H1 (cell line): ENCODE measurements at regions not wholly inside any gene's neighbourhood (a gene's known extent, or its start where the extent isn't known, plus 50 kb on each side); places are given as distances from the start of the nearest gene placed in this dataset.

Experiments used
- CTCF ChIA-PET: fragments of 300-600 bp; sonication (Branson Sonifier 250); formaldehyde crosslinking; loops from one replicate; lab custom pipeline; 2021; ENCODE audit not compliant: partially characterized antibody; lab: Charles Lee
- POLR2A ChIA-PET: fragments of 300-600 bp; sonication (Branson Sonifier 250); formaldehyde crosslinking; loops from one replicate; lab custom pipeline; 2021; ENCODE audit warnings: inconsistent platforms; ENCODE audit not compliant: partially characterized antibody; lab: Charles Lee
- DNase-seq, 2 experiments: peaks; one replicate each; pipeline versions ENCODE4 v3.0.0 to v3.0.0-alpha.2; 2010 to 2022; ENCODE audit warnings: low spot score in 2 of 2, low read depth in 1 of 2, mixed read lengths in 1 of 2
- FAIRE-seq: peaks from 2 replicates; lab custom pipeline; 2011; peaks lifted over from hg19 to GRCh38; lab: Jason Lieb, UNC
- H2AFZ ChIP-seq: 2 replicates; pipeline ENCODE4 v1.8.1; 2012; ENCODE audit warnings: low read length, inconsistent platforms
- H2AK5ac ChIP-seq: 2 replicates; pipeline ENCODE4 v1.6.1; 2013; ENCODE audit warnings: low read depth, low read length
- H2BK120ac ChIP-seq: replicated peaks from 2 replicates; pipeline ENCODE3; 2013; ENCODE audit warnings: low read depth, low read length, inconsistent platforms
- H2BK12ac ChIP-seq: 2 replicates; pipeline ENCODE4 v1.6.1; 2013; ENCODE audit warnings: low read depth, low read length
- H2BK15ac ChIP-seq: 2 replicates; pipeline ENCODE4 v1.6.1; 2013; ENCODE audit warnings: low read length
- H2BK20ac ChIP-seq: 2 replicates; pipeline ENCODE4 v1.6.1; 2013; ENCODE audit warnings: low read length
- H2BK5ac ChIP-seq: 2 replicates; pipeline ENCODE4 v1.6.1; 2013; ENCODE audit warnings: low read depth, low read length
- H3K14ac ChIP-seq: 2 replicates; pipeline ENCODE4 v1.6.1; 2013; ENCODE audit warnings: inconsistent platforms; ENCODE audit not compliant: insufficient read length
- H3K18ac ChIP-seq: 2 replicates; pipeline ENCODE4 v1.6.1; 2013; ENCODE audit warnings: low read length; ENCODE audit errors: extremely low read depth
- H3K23ac ChIP-seq: 2 replicates; pipeline ENCODE4 v1.6.1; 2013; ENCODE audit warnings: inconsistent platforms; ENCODE audit not compliant: insufficient read length
- H3K23me2 ChIP-seq: 2 replicates; pipeline ENCODE4 v1.6.1; 2013; ENCODE audit warnings: low read depth, low read length
- H3K27ac ChIP-seq: 2 replicates; pipeline ENCODE4 v1.6.1; 2011; ENCODE audit warnings: low read depth, low read length, inconsistent platforms
- H3K27me3 ChIP-seq, 4 experiments: replicated peaks in 1 of 4; 1 replicate in 1 of 4; 2 replicates in 3 of 4; pipeline versions ENCODE4 v1.6.1 to v1.8.1; 2011 to 2013; ENCODE audit warnings: low read length in 3 of 4, mild to moderate bottlenecking in 3 of 4, inconsistent platforms in 2 of 4, mixed read lengths in 2 of 4, moderate library complexity in 1 of 4; ENCODE audit not compliant: control insufficient read depth in 3 of 4, insufficient read depth in 3 of 4; ENCODE audit errors: extremely low read depth in 1 of 4
- H3K36me3 ChIP-seq, 4 experiments: 2 replicates each; pipeline versions ENCODE4 v1.6.1 to v1.8.1; 2011 to 2013; ENCODE audit warnings: mild to moderate bottlenecking in 4 of 4, low read length in 3 of 4, moderate library complexity in 2 of 4, control low read depth in 1 of 4, inconsistent platforms in 1 of 4; ENCODE audit not compliant: insufficient read depth in 4 of 4, control insufficient read depth in 2 of 4
- H3K4ac ChIP-seq: replicated peaks from 2 replicates; pipeline ENCODE3; 2013; ENCODE audit warnings: low read length, low read depth, mixed read lengths, inconsistent platforms; ENCODE audit not compliant: insufficient read length
- H3K4me1 ChIP-seq, 4 experiments: replicated peaks in 1 of 4; 1 replicate in 1 of 4; 2 replicates in 3 of 4; pipeline versions ENCODE4 v1.6.1 to v1.8.1; 2011 to 2013; ENCODE audit warnings: low read length in 3 of 4, inconsistent platforms in 2 of 4, mixed read lengths in 1 of 4; ENCODE audit not compliant: insufficient read depth in 4 of 4, control insufficient read depth in 3 of 4
- H3K4me2 ChIP-seq, 2 experiments: 2 replicates each; pipeline versions ENCODE4 v1.6.1 to v1.8.1; 2011 to 2013; ENCODE audit warnings: low read depth in 2 of 2, low read length in 2 of 2, control low read depth in 1 of 2, inconsistent platforms in 1 of 2, mild to moderate bottlenecking in 1 of 2; ENCODE audit not compliant: insufficient read depth in 1 of 2
- H3K4me3 ChIP-seq, 4 experiments: fragments of 200-600, 300-600 bp in 1 of 4; sonication (generic), shearing (Covaris generic), sonication (Bioruptor Twin) in 1 of 4; 2 replicates each; pipeline versions ENCODE4 v1.5.1 to v1.8.1; 2011 to 2016; ENCODE audit warnings: low read length in 4 of 4, low read depth in 3 of 4, control low read depth in 2 of 4, inconsistent platforms in 2 of 4, mild to moderate bottlenecking in 2 of 4, mixed read lengths in 1 of 4, moderate library complexity in 1 of 4; ENCODE audit not compliant: insufficient read depth in 2 of 4; ENCODE audit errors: extremely low read depth in 1 of 4
- H3K56ac ChIP-seq: replicated peaks from 2 replicates; pipeline ENCODE3; 2013; ENCODE audit warnings: low read depth, mild to moderate bottlenecking, mixed read lengths, low read length, inconsistent platforms; ENCODE audit not compliant: insufficient read length
- H3K79me1 ChIP-seq: 2 replicates; pipeline ENCODE4 v1.6.1; 2013; ENCODE audit warnings: low read depth, low read length, control low read depth
- H3K79me2 ChIP-seq, 2 experiments: 2 replicates each; pipeline versions ENCODE4 v1.6.1 to v1.8.1; 2012 to 2013; ENCODE audit warnings: low read length in 2 of 2, mild to moderate bottlenecking in 2 of 2, inconsistent platforms in 1 of 2; ENCODE audit not compliant: insufficient read depth in 2 of 2, control insufficient read depth in 1 of 2
- H3K9ac ChIP-seq, 4 experiments: replicated peaks in 1 of 4; 1 replicate in 1 of 4; 2 replicates in 3 of 4; pipeline versions ENCODE4 v1.6.1 to v1.8.1; 2011 to 2013; ENCODE audit warnings: low read depth in 3 of 4, low read length in 3 of 4, control low read depth in 2 of 4, mild to moderate bottlenecking in 2 of 4, moderate library complexity in 2 of 4, inconsistent platforms in 1 of 4; ENCODE audit errors: extremely low read depth in 1 of 4
- H3K9me3 ChIP-seq, 2 experiments: 2 replicates each; pipeline versions ENCODE4 v1.6.1 to v1.8.1; 2012 to 2013; ENCODE audit warnings: mild to moderate bottlenecking in 2 of 2, moderate library complexity in 2 of 2, control low read depth in 1 of 2, inconsistent platforms in 1 of 2, low read depth in 1 of 2, low read length in 1 of 2, mixed read lengths in 1 of 2; ENCODE audit not compliant: insufficient read depth in 2 of 2
- H4K20me1 ChIP-seq, 2 experiments: replicated peaks in 1 of 2; 2 replicates each; pipeline versions ENCODE3 to v1.8.1; 2011 to 2013; ENCODE audit warnings: inconsistent platforms in 2 of 2, low read length in 2 of 2, mild to moderate bottlenecking in 1 of 2; ENCODE audit not compliant: insufficient read depth in 2 of 2, control insufficient read depth in 1 of 2
- H4K5ac ChIP-seq: 2 replicates; pipeline ENCODE4 v1.6.1; 2013; ENCODE audit warnings: low read length, low read depth, mixed read lengths, inconsistent platforms; ENCODE audit not compliant: insufficient read length
- H4K8ac ChIP-seq: 2 replicates; pipeline ENCODE4 v1.8.0; 2013; ENCODE audit warnings: mild to moderate bottlenecking, moderate library complexity, low read length, inconsistent platforms; ENCODE audit not compliant: insufficient read depth; ENCODE audit errors: extremely low read depth
- H4K91ac ChIP-seq: replicated peaks from 2 replicates; pipeline ENCODE3; 2013; ENCODE audit warnings: low read length, mixed read lengths, inconsistent platforms; ENCODE audit not compliant: insufficient read length
- BCL11A ChIP-seq, 2 experiments: IDR thresholded peaks; one replicate each; pipeline ENCODE4 v1.6.1; 2011; ENCODE audit warnings: low read depth in 2 of 2, low read length in 2 of 2, mild to moderate bottlenecking in 2 of 2
- EP300 ChIP-seq, 2 experiments: IDR thresholded peaks; 1 replicate in 1 of 2; 2 replicates in 1 of 2; pipeline ENCODE4 v1.6.1; 2011 to 2012; ENCODE audit warnings: low read depth in 2 of 2, low read length in 2 of 2, mild to moderate bottlenecking in 2 of 2, borderline replicate concordance in 1 of 2, inconsistent platforms in 1 of 2, moderate library complexity in 1 of 2
- FOSL1 ChIP-seq: IDR thresholded peaks from 2 replicates; pipeline ENCODE4 v1.6.1; 2011; ENCODE audit warnings: mild to moderate bottlenecking, low read depth, low read length, moderate library complexity; ENCODE audit not compliant: insufficient read depth
- KDM4A ChIP-seq: IDR thresholded peaks from one replicate; pipeline ENCODE4 v1.7.1; 2012; ENCODE audit warnings: low read depth, mild to moderate bottlenecking, moderate library complexity, low read length, inconsistent platforms; ENCODE audit not compliant: severe bottlenecking
- KDM5A ChIP-seq: fragments of 200-600 bp; IDR thresholded peaks from 2 replicates; pipeline ENCODE4 v1.7.1; 2012; ENCODE audit warnings: mild to moderate bottlenecking, low read length, inconsistent platforms, mixed read lengths
- MAFK ChIP-seq: IDR thresholded peaks from 2 replicates; pipeline ENCODE4 v1.6.1; 2012; ENCODE audit warnings: low read depth, mild to moderate bottlenecking, improper control_type of control experiment, low read length
- RAD21 ChIP-seq, 2 experiments: IDR thresholded peaks in 1 of 2; conservative IDR thresholded peaks in 1 of 2; 2 replicates each; pipeline ENCODE4 v1.6.1; 2011; ENCODE audit warnings: low read depth in 2 of 2, low read length in 2 of 2, improper control_type of control experiment in 1 of 2, inconsistent platforms in 1 of 2, mild to moderate bottlenecking in 1 of 2, moderate library complexity in 1 of 2
- TBP ChIP-seq: IDR thresholded peaks from 2 replicates; pipeline ENCODE4 v1.6.1; 2011; ENCODE audit warnings: low read depth, low read length, improper control_type of control experiment
- TCF12 ChIP-seq: IDR thresholded peaks from 2 replicates; pipeline ENCODE4 v1.6.1; 2011; ENCODE audit warnings: low read depth, mild to moderate bottlenecking, low read length
- YY1 ChIP-seq: IDR thresholded peaks from 2 replicates; pipeline ENCODE4 v1.6.1; 2011; ENCODE audit warnings: low read depth, mild to moderate bottlenecking, low read length
- ZNF274 ChIP-seq: IDR thresholded peaks from 2 replicates; pipeline ENCODE4 v1.7.0; 2012; ENCODE audit warnings: low read length, borderline replicate concordance; ENCODE audit errors: extremely low read depth
- WGBS, 2 experiments: shearing (Covaris generic) in 1 of 2; methylation state at CpG; one replicate each; pipeline versions ENCODE4 v1.1.6 to v1.1.7; 2013 to 2015; ENCODE audit warnings: low lambda C conversion rate in 2 of 2, mixed read lengths in 2 of 2, inconsistent platforms in 1 of 2, low coverage in 1 of 2, missing lambda C conversion rate in 1 of 2; ENCODE audit not compliant: insufficient replicate concordance in 2 of 2, insufficient coverage in 1 of 2, insufficient read length in 1 of 2; ENCODE audit errors: extremely low coverage in 1 of 2, missing lambda C conversion rate in 1 of 2; 5-methylcytosine and 5-hydroxymethylcytosine counted together
- TF ChIP-seq, protein P1 (sequence below), 3 experiments: IDR thresholded peaks; 1 replicate in 2 of 3; 2 replicates in 1 of 3; pipeline versions ENCODE4 v1.5.1 to v1.6.1; 2011; ENCODE audit warnings: low read length in 3 of 3, mild to moderate bottlenecking in 3 of 3, inconsistent platforms in 2 of 3, low read depth in 1 of 3, moderate library complexity in 1 of 3; ENCODE audit not compliant: insufficient read depth in 1 of 3; ENCODE audit errors: control extremely low read depth in 1 of 3

DNA sequence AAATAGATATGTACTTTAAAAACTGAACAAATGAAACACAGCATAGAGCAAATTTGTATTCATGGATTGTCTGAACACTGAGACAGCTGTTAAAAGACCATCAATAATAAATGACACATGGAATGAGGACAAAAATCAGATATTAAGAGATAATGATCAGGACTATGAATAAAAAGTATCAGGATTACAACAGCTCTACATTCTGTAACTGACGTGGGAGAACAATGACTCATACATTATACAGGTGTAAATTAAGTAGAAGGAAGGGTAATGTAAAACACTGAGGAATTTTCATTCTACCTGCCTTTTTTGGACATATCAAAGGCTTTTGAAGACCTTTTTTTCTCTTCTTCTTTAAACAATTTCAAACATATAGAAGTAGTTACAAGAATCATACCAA is 310.9 kb upstream of the ANO3 start:
- Histone ChIP-seq H3K4ac (no peak overlapping the region), H4K91ac (no peak overlapping the region), H2AFZ (no peak overlapping the region), H2BK15ac (no peak overlapping the region), H3K79me1 (no peaks in the 10 kb centered on the region), H4K5ac (no peak overlapping the region), H4K20me1 (no peaks in the 10 kb centered on the region), H3K14ac (no peak overlapping the region), H3K4me3 (no peak overlapping the region), H2BK20ac (no peak overlapping the region), H3K23me2 (no peaks in the 10 kb centered on the region), H2BK120ac (no peak overlapping the region), H3K18ac (no peak overlapping the region), H3K27ac (no peak overlapping the region), H2AK5ac (no peak overlapping the region), H3K9ac (no peak overlapping the region), H3K23ac (no peak overlapping the region), H3K56ac (no peak overlapping the region), H2BK5ac (no peak overlapping the region), H2BK12ac (no peak overlapping the region), H3K79me2 (no peaks in the 10 kb centered on the region), H4K8ac (no peak overlapping the region), H3K4me2 (no peak overlapping the region), H3K27me3 (no peaks in the 10 kb centered on the region), H3K36me3 (no peaks in the 10 kb centered on the region), H3K9me3 (no peaks in the 10 kb centered on the region), H3K4me1 (no peaks in the 10 kb centered on the region)
- ChIA-PET POLR2A (no interaction called here), CTCF (no interaction called here)
- FAIRE-seq, result no peak
- WGBS, 2 experiments, result 41% methylated on average over 1 of the region's 1 CpG; no CpG with 5 or more reads in 1 of the 2 experiments
- no peak for TF ChIP-seq EP300 (IDR thresholded peaks at IDR 0.05; ENCODE audit: borderline replicate concordance in 1 of 2, low read depth in 2 of 2, low read length in 2 of 2)
- TF ChIP-seq TBP, result no peak
- TF ChIP-seq FOSL1, result no peak
- TF ChIP-seq KDM4A, result no peak
- no peak for TF ChIP-seq YY1
- TF ChIP-seq MAFK, result no peak
- TF ChIP-seq TCF12, result no peak
- no peak for TF ChIP-seq BCL11A (IDR thresholded peaks at IDR 0.05; ENCODE audit: low read depth in 2 of 2, low read length in 2 of 2)
- TF ChIP-seq, protein P1, sequence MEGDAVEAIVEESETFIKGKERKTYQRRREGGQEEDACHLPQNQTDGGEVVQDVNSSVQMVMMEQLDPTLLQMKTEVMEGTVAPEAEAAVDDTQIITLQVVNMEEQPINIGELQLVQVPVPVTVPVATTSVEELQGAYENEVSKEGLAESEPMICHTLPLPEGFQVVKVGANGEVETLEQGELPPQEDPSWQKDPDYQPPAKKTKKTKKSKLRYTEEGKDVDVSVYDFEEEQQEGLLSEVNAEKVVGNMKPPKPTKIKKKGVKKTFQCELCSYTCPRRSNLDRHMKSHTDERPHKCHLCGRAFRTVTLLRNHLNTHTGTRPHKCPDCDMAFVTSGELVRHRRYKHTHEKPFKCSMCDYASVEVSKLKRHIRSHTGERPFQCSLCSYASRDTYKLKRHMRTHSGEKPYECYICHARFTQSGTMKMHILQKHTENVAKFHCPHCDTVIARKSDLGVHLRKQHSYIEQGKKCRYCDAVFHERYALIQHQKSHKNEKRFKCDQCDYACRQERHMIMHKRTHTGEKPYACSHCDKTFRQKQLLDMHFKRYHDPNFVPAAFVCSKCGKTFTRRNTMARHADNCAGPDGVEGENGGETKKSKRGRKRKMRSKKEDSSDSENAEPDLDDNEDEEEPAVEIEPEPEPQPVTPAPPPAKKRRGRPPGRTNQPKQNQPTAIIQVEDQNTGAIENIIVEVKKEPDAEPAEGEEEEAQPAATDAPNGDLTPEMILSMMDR (IDR thresholded peaks at IDR 0.05; ENCODE audit: control extremely low read depth in 1 of 3, insufficient read depth in 1 of 3, low read depth in 1 of 3, low read length in 3 of 3), result no peak
- no peak for TF ChIP-seq KDM5A
- no peak for TF ChIP-seq ZNF274
- TF ChIP-seq RAD21 (IDR thresholded peaks at IDR 0.05 in 1 of 2, conservative IDR thresholded peaks at IDR 0.05 in 1 of 2; ENCODE audit: low read depth in 2 of 2, low read length in 2 of 2), result no peak
- DNase-seq, result no peak
